NCI-H187 treated with DMSO at 0.1 percent for 48 hours (cell line): ENCODE measurements at regions not wholly inside any gene's neighbourhood (a gene's known extent, or its start where the extent isn't known, plus 50 kb on each side); places are given as distances from the start of the nearest gene placed in this dataset.
"Not testable (repeated sequence)": the region's sequence is repeated elsewhere in the genome, so short reads cannot be mapped to it uniquely, and the experiment has no call there.

ENCODE experiments used
- DNase-seq: peaks from one replicate; lab custom pipeline; 2025; lab: John Stamatoyannopoulos, UW

DNA sequence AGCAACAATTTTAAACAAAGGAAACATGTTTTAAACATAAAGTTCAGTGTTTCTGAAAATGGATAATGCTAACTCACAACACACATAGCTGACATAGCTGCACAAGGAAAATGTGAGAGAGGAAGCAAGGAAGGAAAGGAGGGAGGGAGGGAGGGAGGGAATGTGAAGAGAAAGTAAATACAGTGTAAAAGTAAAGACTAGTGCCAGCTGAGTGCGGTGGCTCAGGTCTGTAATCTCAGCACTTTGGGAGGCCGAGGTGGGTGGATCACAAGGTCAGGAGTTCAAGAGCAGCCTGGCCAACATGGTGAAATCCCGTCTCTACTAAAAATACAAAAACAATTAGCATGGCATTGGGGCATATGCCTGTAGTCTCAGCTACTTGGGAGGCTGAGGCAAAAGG is 373.7 kb upstream of the CXADR start:
- DNase-seq: not testable (repeated sequence)

DNA sequence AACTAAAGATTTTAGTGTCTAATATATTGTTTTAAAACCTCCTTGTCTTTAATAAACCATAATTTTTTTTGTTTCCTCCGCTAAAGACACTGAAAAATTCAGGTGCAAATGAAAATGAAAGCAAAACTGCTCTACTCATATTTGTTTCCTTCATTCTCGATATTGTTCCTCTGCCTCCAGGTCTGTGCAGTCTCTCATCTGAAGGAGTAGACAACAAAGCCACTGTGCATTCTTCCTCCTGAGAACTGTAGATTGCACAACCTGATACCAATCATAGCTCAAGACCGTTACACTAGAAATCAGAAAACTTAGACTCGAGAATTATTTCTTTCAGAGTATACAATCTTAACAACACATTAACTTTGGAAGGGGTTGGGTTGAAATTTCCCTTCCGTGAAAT is 373.1 kb upstream of the CXADR start:
- no peak for DNase-seq

DNA sequence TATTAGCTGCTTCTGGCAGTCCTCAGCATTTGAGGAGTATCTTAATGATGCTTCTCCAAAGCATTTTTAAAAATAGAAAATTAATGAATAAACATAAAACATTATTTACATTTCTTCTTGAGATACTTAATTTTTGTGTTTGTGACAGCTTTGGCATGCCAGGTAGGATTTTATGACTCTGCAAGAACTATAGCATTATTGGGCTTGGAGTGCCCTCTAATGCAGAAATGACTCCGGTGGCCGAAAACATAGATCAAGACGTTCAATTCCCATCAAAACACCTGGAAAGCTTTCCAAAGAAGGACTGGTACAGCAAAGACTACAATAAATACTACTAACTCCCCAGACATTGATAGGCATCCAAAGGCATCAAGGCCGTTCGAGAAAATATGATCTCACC is 366.4 kb upstream of the CXADR start:
- DNase-seq: no peak

DNA sequence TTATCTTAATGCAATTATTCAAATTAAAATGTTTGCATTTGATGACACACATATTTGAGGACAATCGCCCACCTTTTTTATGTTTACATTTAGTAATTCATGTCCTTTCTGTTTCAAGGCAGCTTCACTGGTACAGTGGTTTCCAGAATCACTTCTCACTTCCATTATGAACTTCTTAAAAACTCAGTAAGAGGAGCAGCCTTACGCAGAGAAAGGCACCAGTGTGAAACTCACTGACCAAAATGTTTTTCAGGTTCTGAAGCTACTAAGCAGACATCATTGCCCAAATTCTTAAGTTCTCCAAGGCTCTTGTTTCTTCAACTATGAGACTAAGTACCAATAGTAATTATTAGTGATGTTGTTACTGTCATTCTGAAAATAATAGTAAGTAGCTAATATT is 353.1 kb upstream of the CXADR start:
- DNase-seq: no peak

DNA sequence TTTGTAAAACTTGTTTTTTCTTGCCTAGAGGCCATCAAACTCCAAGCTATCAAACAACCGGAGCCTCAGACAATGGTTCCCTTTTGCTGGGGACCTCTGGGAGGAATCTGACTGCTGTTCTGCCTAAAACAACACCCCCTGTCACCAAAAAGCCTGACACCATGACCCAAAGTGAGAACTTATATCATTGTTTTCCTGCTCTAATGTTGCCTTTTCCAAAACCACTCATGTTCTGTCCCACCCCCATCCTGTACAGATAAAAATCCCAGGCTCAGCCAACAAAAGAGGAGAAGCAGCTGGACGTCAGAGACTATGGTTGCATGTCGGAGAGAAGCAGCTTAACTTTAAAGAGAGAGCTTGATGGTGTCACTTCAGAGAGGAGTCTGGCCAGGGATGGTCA is 327.2 kb upstream of the CXADR start:
- no peak for DNase-seq

DNA sequence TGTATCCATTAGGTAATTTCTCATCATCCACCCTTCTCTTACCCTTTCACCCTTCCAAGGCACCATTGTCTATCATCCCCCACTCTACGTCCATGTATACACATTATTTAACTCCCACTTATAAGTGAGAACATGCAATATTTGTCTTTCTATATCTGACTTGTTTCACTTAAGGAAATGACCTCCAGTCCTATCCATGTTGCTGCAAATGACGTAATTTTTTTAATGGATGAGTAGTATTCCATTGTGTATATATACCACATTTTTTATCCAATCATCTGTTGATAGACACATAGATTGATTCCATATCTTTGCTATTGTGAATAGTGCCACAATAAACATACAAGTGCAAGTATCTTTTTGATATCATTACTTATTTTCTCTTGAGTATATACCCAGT is 322.9 kb upstream of the CXADR start:
- no peak for DNase-seq

DNA sequence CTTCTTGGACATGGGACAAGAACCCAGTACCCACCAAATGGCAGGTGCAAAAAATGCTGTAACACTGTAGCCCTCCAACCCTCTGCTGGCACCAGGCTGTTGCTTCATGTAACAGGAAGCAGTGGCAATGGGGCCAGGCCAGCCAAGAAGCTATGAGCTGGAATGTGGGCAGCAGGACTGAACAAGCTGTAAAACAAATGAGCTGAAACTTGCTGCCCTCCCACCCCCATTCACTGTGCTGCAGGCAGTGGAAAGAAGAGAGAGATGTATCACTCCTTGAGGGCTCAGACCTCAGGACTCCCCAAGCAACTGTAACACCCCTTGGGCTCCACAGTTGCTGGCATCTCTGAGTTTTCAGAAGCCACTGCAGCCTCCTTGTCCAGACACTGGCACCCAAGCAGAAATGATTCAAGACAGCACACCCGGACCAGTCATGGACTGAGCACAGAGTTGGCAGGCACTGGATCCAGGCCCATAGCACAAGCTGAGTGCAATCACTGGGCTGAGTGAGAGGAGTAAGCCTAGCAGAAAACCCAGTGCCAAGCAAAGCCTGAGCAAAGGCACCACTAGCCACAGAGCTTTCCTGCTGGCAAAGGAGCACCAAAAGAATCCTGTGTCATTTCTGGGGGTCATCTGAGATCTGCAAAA is 321.4 kb upstream of the CXADR start:
- no peak for DNase-seq

DNA sequence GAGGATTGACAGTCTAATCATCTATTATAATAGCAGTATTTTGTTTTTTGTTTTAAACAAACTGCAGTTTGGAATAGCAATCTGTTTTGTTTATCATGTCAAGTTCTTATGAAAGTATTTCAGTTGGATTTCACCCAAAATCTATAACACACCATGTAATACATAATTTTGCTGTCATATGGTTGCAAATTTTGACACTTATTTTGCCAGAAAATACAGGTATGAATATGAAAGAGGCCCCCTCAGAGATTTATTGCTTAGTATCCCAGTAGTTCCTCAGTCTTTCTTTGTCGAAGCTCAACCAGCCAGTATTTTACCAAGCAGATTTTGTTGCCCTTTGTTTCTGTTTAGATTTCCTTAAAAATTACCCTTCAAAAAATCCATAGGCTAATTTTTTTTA is 317.5 kb upstream of the CXADR start:
- DNase-seq: no peak

DNA sequence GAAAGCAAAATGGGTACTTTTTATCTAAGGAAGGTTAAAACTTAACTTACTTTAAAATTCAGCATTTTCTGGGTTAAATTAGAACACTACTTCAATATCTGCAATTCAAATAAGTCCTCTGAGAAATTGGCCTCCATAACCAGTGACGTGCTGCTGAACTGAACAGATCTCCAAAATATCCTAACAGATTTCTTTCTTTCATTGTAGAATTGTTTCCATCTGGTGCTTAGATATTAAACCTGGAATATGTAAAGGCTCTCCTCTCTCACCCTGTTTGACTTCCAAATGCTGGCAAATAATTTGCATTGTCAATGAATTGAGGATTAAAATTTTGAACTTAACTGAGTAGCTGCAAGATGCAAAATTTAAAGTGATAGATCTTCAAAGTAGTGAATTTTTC is 316.9 kb upstream of the CXADR start:
- DNase-seq: no peak

DNA sequence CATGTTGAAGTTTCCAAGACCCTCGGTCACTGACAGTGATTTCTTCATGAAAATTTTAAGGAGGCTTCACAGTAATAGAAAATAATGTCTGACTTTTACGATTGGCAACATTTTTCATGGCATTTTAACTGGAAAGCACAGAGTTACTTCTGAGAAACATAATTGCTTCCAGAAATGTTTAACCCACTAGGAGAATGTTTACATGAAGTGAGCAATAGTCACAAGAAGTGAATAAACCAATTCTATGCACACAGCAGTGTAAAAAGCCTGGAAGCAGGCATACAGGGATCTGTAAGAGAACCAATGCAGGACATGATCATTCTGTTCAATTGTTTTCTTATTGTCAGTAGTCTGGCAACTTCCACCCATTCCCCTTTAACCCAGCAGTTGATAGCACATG is 316.2 kb upstream of the CXADR start:
- DNase-seq: no peak

DNA sequence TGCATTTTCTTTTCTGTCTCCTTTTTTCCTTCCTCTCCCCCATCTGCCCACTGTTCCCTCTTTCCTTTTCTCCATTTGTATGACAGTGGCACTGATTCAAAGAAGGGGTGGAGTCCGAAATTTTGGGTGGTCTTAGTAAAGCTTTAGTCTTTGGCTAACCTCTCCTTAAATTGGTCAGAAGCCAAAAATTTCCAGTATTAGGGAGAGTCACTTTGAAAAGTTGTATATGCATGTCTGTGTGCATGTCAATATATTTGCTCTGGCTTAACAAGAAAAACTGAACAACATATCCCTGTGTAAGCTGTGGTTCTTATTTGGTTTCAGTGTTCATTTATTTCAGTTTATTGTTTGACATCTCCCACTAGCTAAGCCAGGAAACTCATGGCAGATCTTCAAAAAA is 314.8 kb upstream of the CXADR start:
- DNase-seq: no peak

DNA sequence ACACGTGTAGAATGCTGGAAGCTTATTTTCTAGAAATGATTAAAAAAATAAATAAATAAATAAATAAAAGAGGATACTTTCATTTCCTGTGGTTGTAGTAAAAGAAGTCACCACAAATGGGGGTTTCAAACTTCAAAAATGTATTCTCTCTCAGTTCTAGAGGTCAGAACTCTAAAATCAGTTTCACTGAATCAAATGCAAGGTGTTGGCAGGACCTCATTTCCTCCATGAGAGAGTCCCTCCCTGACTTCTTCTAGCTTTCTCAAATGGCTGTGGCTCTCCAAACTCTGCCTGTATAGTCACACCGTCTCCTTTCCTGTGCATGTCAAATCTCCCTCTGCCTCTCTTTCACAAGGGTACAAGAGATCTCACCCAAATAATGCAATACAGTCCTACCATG is 312.6 kb upstream of the CXADR start:
- no peak for DNase-seq

DNA sequence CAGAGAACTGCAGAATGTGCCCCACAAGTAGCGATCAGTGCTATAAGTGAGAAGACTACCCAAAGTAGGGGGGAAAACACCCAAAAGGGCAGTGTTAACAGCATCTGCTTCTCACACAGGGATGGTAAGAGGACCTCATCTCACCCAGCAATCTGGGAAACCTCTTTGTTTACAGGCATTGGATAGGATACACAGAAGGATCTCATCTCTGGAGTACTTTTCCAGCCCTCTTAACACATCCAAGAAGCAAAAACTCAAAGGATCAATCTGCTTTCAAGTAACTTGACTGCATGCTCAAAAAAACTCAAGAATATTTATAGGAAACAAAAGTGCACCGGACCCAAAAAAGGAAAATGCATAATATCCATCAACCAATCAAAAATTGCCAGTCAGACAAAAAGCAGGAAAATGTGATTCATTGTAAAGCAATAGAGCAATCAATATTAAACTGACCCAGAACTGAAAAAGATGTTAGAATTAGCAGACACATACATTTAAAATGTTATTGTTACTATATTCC is 311.0 kb upstream of the CXADR start:
- DNase-seq: no peak

DNA sequence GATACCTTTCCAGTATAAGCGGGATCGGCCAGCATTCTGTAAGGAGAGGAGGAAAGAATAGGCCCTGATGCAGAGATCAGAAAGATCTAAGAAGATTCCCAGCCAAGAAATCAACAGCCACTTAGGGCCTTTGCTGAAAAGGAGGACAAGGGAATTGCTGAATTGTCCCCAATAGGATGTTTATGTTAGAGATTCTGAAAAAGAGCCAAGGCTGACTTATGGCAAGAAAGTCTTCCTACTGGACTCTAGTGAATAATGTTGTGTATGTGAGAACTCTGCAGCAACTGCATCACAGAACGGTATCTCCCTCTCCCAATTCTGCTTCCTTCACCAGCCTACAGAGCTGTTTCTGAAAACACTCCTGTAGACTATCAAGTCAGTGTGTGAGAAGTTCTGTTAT is 298.0 kb upstream of the CXADR start:
- DNase-seq: no peak

DNA sequence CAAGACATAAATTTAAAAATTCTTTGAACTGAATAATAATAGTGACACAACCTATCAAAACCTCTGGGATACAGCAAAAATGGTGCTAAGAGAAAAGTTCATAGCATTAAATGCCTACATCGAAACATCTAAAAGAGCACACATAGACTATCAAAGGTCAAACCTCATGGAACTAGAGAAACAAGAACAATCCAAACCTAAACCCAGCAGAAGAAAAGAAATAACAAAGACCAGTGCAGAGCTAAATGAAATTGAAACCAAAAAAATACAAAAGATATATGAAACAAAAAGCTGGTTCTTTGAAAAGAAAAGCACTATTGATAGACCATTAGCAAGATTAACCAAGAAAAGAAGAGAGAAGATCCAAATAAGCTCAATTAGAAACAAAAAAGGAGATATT is 293.8 kb upstream of the CXADR start:
- not testable (repeated sequence) for DNase-seq

DNA sequence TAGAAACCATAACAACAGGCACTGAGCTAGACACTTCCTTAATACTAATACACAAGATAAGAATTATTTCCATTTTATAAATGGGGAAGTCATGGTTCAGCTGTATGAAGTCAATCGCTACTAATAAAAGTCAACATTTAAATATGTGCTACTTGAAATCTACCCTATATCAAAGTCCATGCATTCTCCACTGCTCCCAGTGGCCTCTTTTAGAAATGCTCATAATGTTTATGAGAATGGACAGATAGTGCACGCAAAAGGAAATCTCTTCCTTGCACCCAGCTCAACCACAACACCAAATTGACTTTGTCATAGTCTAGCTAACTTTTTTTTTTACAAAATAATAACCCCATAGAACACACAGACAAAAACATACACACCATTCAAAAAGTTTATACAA is 281.7 kb upstream of the CXADR start:
- DNase-seq: no peak

DNA sequence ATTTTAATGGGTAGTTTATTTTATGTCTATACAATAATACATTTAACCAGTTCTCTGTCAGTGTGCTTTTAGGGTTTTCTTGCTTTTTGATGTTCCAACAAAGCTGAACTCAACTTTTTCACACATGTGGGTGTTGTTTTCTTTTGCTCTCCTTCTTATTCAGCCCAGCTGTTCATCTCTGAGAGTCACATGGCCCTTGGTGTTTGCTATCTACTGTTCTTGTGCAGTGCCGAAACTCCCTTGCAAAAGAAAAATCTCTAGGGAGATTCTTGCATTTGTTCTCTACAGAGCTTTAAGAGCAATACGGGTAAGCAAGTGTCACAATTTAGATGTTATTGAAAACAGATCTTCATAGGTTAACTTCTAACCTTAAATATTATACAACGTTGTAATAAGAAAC is 281.1 kb upstream of the CXADR start:
- no peak for DNase-seq

DNA sequence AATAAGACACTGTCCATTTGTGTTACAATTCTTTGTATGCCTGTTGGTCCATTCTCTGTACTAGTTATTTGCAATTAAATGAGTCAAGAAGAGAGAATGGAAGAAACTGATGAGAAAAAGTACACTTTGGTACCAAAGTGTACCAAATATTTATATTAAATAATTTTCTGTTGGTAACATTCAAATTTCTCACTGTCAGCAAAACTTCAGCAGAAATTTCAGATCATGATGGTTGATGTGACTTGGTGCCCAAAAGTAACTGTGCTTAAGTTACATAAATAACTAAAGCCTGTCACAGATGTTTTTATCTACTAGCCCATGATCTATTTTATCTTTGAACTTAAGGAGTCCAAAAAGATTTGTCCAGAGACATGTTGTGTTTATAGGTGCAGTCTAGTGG is 274.4 kb upstream of the CXADR start:
- no peak for DNase-seq

DNA sequence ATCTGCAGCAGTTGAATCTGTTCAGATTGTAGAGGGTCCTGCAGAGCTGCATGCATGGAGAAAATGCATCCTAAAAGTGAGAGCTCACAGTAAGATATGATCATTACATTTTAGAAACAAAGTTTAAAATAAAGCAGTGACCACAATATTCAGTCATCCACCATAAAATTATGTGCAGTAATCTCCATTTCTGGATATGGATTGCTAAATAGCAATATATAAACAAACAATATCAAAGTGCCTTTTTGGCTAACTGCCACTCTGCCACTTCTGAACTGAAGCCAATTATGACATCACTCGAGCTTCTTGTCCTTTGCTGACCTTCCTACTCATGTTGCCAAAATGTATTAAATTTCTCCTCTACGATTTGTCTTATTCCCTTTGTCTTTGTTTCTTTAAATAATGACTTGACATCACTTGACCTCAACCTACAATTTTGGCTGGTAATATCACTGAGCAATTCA is 262.0 kb upstream of the CXADR start:
- peak; percentile 83 for DNase-seq

DNA sequence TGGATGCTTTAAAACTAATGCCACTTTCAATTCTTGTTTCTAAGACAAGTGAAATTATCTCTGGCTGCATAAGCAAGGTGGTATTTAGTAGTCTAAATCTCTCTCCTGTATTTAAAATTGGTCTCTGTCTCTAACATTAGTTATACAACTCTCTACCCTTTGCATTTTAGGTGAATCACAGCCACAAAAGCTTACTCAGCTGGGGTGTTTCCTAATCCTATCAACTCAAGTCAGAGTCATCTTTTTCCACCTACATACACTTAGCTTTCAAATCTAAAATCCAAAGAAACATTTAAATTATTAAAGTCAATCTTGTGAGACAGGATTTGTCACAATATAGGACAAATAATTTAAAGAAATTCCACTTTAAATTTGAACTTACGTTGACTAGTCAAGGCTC is 255.1 kb upstream of the CXADR start:
- no peak for DNase-seq

DNA sequence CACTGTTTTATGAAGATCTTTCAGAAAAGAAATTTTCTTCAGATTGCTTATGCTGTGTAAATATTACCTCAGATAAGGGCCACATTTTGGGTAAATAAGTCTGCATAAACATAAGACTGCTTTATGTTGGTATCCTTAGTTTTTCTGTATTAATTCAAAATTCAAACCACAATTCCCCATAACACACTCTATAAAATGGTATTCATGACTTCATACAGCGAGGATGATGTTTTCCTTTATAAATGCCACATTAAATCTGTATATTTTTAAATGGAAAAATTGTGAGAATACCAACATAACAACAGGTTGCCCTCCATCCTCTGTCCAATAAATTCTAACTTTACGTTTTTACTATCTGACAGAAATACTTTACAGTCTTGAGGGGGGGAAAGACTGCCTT is 248.7 kb upstream of the CXADR start:
- DNase-seq: no peak

DNA sequence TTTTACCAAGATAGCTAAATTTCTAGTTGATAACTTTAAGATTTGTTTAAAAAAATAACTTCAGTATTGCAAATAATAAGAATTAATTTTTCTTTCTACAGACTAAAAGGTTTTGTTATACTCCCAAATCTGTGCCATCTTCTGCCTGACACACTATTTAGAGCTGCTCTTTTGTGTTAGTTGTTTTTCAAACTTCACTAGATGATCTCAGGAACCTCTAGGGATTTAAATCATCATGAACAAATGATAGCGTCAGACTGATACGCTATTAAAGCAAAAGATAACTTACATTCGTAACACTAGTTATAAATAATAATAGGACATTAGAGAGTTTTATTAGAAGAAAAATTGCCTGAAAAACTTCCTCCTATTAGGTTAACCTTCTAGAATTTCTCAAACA is 243.1 kb upstream of the CXADR start:
- DNase-seq: no peak

DNA sequence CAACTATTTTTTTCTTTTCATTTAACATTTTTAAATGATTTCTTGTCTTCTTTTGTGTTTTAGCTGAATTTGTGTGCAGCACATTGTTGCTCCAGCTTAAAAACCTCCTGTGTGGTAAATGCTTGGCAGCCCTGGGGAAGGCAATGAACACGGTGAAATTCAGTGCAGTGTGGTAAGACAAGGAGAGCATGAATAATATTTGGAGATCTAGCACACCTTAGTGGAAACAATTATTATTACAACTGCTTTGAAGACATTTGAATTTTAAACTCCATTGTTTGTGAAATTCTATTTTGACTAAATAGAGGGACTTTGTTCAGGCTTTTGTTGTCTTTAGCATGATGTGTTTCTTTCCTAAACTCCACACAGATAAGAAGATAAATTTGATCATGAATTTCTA is 242.6 kb upstream of the CXADR start:
- DNase-seq: peak; percentile 29

DNA sequence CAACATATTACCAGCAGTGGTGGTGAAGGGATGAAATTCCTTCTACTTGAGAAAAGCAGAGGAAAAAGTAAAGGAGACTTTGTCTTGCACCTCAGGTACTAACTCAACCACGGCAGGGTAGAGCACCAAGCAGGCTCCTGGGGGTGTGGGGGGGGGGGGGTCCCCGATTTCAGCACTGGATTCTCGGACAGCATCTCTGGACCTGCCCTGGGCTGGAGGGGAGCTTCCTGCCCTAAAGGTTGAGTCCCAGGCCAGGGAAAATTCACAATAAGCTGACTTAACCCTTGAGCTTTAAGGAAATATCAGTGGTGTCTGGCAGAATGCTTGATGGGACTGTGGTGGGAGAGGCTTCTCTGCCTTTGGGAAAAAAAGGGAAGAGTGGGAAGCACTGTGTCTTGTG is 233.2 kb upstream of the CXADR start:
- no peak for DNase-seq
